ENCODE measurements at regions not wholly inside any gene's neighbourhood (a gene's known extent, or its start where the extent isn't known, plus 50 kb on each side); places are given as distances from the start of the nearest gene placed in this dataset.
"Not testable (repeated sequence)": the region's sequence is repeated elsewhere in the genome, so short reads cannot be mapped to it uniquely, and the experiment has no call there.

GRCh38 chr1:219417610-219418009 is 195.3 kb downstream of the ZC3H11B start:
- ATAC-seq (no peak), DNase-seq (no peak)
- Mint-ChIP-seq H3K27ac (no peak overlapping the region), H3K4me3 (no peak overlapping the region), H3K36me3 (no peaks in the 10 kb centered on the region), H3K4me1 (no peaks in the 10 kb centered on the region), H3K9me3 (no peaks in the 10 kb centered on the region), H3K27me3 (peaks cover 0 to 3% (median 1%) of the 10 kb centered on the region in 5 donors)
- POLR2A ChIA-PET = no interaction called here

GRCh38 chr1:219416598-219417238 is 196.2 kb downstream of the ZC3H11B start:
- Mint-ChIP-seq H3K36me3 (no peaks in the 10 kb centered on the region), H3K27ac (no peak overlapping the region), H3K27me3 (peaks cover 0 to 3% (median 0%) of the 10 kb centered on the region in 5 donors), H3K9me3 (no peaks in the 10 kb centered on the region), H3K4me3 (no peak overlapping the region), H3K4me1 (no peaks in the 10 kb centered on the region)
- ATAC-seq = peak in 1 of 2 donors; percentile 54
- POLR2A ChIA-PET = no interaction called here
- peak; percentile 10 to 67 (median 34) for DNase-seq

- Mint-ChIP-seq H3K36me3 (no peaks in the 10 kb centered on the region), H3K27ac (no peak overlapping the region), H3K9me3 (no peaks in the 10 kb centered on the region), H3K4me3 (no peak overlapping the region), H3K4me1 (no peaks in the 10 kb centered on the region), H3K27me3 (peaks cover 0 to 3% (median 0%) of the 10 kb centered on the region in 5 donors)
- POLR2A ChIA-PET = no interaction called here
- no peak for DNase-seq
- ATAC-seq = no peak
Observed at GRCh38 chr1:219415915-219416314, 197.0 kb downstream of the ZC3H11B start.

GRCh38 chr1:219415433-219415832 is 197.5 kb downstream of the ZC3H11B start:
- no peaks in the 10 kb centered on the region for H3K4me1 Mint-ChIP-seq
- H3K27ac Mint-ChIP-seq = no peak overlapping the region
- no peak overlapping the region for H3K4me3 Mint-ChIP-seq
- ATAC-seq = no peak
- peaks cover 0 to 3% (median 0%) of the 10 kb centered on the region in 5 donors for H3K27me3 Mint-ChIP-seq
- POLR2A ChIA-PET = no interaction called here
- DNase-seq = no peak
- no peaks in the 10 kb centered on the region for H3K36me3 Mint-ChIP-seq
- H3K9me3 Mint-ChIP-seq = no peaks in the 10 kb centered on the region

GRCh38 chr1:219414250-219414649 is 198.7 kb downstream of the ZC3H11B start:
- H3K9me3 Mint-ChIP-seq = no peaks in the 10 kb centered on the region
- H3K27ac Mint-ChIP-seq = no peak overlapping the region
- H3K4me1 Mint-ChIP-seq = no peaks in the 10 kb centered on the region
- H3K27me3 Mint-ChIP-seq = no peaks in the 10 kb centered on the region
- no peaks in the 10 kb centered on the region for H3K36me3 Mint-ChIP-seq
- DNase-seq = no peak
- POLR2A ChIA-PET = no interaction called here
- ATAC-seq = no peak
- H3K4me3 Mint-ChIP-seq = no peak overlapping the region

GRCh38 chr1:219413536-219413935 is 199.4 kb downstream of the ZC3H11B start:
- Mint-ChIP-seq H3K4me1 (no peaks in the 10 kb centered on the region), H3K27ac (no peak overlapping the region), H3K27me3 (no peaks in the 10 kb centered on the region), H3K36me3 (no peaks in the 10 kb centered on the region), H3K4me3 (no peak overlapping the region), H3K9me3 (no peaks in the 10 kb centered on the region)
- DNase-seq (no peak), ATAC-seq (no peak)
- POLR2A ChIA-PET = no interaction called here

- no peaks in the 10 kb centered on the region for H3K36me3 Mint-ChIP-seq
- DNase-seq (no peak), ATAC-seq (no peak)
- H3K27me3 Mint-ChIP-seq = no peaks in the 10 kb centered on the region
- no peaks in the 10 kb centered on the region for H3K9me3 Mint-ChIP-seq
- no peak overlapping the region for H3K27ac Mint-ChIP-seq
- H3K4me1 Mint-ChIP-seq = no peaks in the 10 kb centered on the region
- H3K4me3 Mint-ChIP-seq = no peak overlapping the region
- POLR2A ChIA-PET = no interaction called here
Observed at GRCh38 chr1:219412772-219413171, 200.1 kb downstream of the ZC3H11B start.

GRCh38 chr1:219410721-219411120 is 202.2 kb downstream of the ZC3H11B start:
- H3K4me1 Mint-ChIP-seq, H3K4me3 Mint-ChIP-seq, H3K27me3 Mint-ChIP-seq, H3K27ac Mint-ChIP-seq, H3K9me3 Mint-ChIP-seq, H3K36me3 Mint-ChIP-seq, DNase-seq, ATAC-seq, POLR2A ChIA-PET: not testable (repeated sequence)

GRCh38 chr1:219405531-219406331 is 207.2 kb downstream of the ZC3H11B start:
- POLR2A ChIA-PET = no interaction called here

GRCh38 chr1:219404629-219405028 is 208.3 kb downstream of the ZC3H11B start:
- Mint-ChIP-seq H3K9me3 (peaks cover 0 to 5% (median 0%) of the 10 kb centered on the region in 9 donors), H3K27me3 (peaks cover 0 to 22% (median 8%) of the 10 kb centered on the region in 5 donors), H3K4me3 (no peak overlapping the region), H3K4me1 (no peaks in the 10 kb centered on the region), H3K36me3 (peaks cover 0 to 5% (median 0%) of the 10 kb centered on the region in 3 donors), H3K27ac (no peak overlapping the region)
- DNase-seq = no peak
- no peak for ATAC-seq
- POLR2A ChIA-PET = no interaction called here

More at GRCh38 chr1:219405531-219406331, 207.2 kb downstream of the ZC3H11B start:
- Mint-ChIP-seq H3K4me1 (no peaks in the 10 kb centered on the region), H3K27me3 (peaks cover 0 to 13% (median 2%) of the 10 kb centered on the region in 5 donors), H3K4me3 (no peak overlapping the region), H3K36me3 (no peaks in the 10 kb centered on the region), H3K27ac (no peak overlapping the region), H3K9me3 (peaks cover 0 to under 1% (median 0%) of the 10 kb centered on the region in 9 donors)
- ATAC-seq = no peak
- no peak for DNase-seq

- Mint-ChIP-seq H3K36me3 (peaks cover 0 to 11% (median 0%) of the 10 kb centered on the region in 3 donors), H3K9me3 (peaks cover 0 to 11% (median 7%) of the 10 kb centered on the region in 9 donors)
Observed at GRCh38 chr1:219402925-219403324, 210.0 kb downstream of the ZC3H11B start.

GRCh38 chr1:219401724-219402625 is 210.9 kb downstream of the ZC3H11B start:
- no peaks in the 10 kb centered on the region for H3K4me1 Mint-ChIP-seq
- no peak overlapping the region for H3K4me3 Mint-ChIP-seq
- peaks cover 0 to 15% (median 3%) of the 10 kb centered on the region in 3 donors for H3K36me3 Mint-ChIP-seq
- H3K9me3 Mint-ChIP-seq = peaks cover 3 to 20% (median 15%) of the 10 kb centered on the region in 9 donors
- POLR2A ChIA-PET = no interaction called here
- H3K27ac Mint-ChIP-seq = no peak overlapping the region
- peaks cover 0 to 22% (median 8%) of the 10 kb centered on the region in 5 donors for H3K27me3 Mint-ChIP-seq
- ATAC-seq = no peak
- DNase-seq = no peak

More at GRCh38 chr1:219402925-219403324, 210.0 kb downstream of the ZC3H11B start:
- Mint-ChIP-seq H3K27ac (no peak overlapping the region), H3K4me3 (no peak overlapping the region), H3K27me3 (peaks cover 0 to 22% (median 8%) of the 10 kb centered on the region in 5 donors), H3K4me1 (no peaks in the 10 kb centered on the region)
- no peak for ATAC-seq
- POLR2A ChIA-PET = no interaction called here
- DNase-seq = no peak

- POLR2A ChIA-PET = no interaction called here
- no peaks in the 10 kb centered on the region for H3K4me1 Mint-ChIP-seq
Observed at GRCh38 chr1:219399446-219399845, 213.5 kb downstream of the ZC3H11B start.

More at GRCh38 chr1:219399446-219399845, 213.5 kb downstream of the ZC3H11B start:
- peaks cover 17 to 46% (median 33%) of the 10 kb centered on the region in 9 donors for H3K9me3 Mint-ChIP-seq
- H3K27ac Mint-ChIP-seq = no peak overlapping the region
- ATAC-seq (no peak), DNase-seq (no peak)
- peaks cover 2 to 30% (median 17%) of the 10 kb centered on the region in 3 donors for H3K36me3 Mint-ChIP-seq
- H3K27me3 Mint-ChIP-seq = peaks cover 0 to 22% (median 8%) of the 10 kb centered on the region in 5 donors
- no peak overlapping the region for H3K4me3 Mint-ChIP-seq
